ENCODE measurements at regions not wholly inside any gene's neighbourhood (a gene's known extent, or its start where the extent isn't known, plus 50 kb on each side); places are given as distances from the start of the nearest gene placed in this dataset.
A peak's percentile ranks its signal among the peaks of the same experiment; 100 is the strongest.

DNA sequence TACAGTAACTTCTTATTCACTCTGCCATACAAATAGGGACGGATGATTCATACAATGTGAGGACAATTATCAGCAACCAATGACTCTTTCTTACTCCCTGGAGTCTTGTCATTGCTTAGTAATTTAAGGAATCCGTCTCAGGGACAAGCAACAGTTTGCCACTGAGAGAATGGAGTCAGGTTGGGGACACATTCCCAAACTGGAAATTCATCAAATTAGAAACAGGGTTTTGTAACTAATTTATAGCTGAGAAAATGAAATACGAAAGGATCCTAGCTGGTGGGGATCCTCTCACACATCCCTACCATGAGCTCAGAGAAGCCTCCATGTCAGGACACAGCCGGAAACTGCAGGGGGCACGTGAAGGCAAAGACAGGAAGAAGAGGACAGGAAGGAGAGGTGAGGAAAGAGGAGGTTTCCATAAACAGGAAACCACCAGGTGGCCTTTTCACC, 50.4 kb upstream of the KDR start:
- peak; percentile 93 for DNase-seq (ENCODE audit: low read depth)

DNA sequence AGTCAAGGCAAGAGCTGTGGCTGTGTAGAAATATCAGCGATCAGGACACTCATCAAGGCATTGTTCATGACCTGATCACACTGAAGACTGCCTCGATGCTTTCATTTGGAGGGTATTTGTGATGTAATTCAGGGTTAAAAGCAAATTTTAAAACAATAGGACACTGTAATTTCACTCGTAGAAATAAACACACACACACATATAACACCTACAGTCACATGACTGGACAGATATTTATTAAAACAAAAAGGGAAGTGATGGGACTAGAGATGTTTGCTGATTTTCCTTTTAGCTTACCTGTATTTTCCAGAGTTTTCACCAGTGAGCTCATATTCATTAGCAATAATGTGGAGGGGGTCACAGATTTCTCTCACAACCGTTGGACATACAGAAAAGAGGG, 51.1 kb upstream of the KDR start:
- no peak for DNase-seq (ENCODE audit: low read depth)

- DNase-seq (ENCODE audit: low read depth): no peak
These were observed 52.1 kb upstream of the KDR start for GRCh38 chr4:55177461-55177860.

DNA sequence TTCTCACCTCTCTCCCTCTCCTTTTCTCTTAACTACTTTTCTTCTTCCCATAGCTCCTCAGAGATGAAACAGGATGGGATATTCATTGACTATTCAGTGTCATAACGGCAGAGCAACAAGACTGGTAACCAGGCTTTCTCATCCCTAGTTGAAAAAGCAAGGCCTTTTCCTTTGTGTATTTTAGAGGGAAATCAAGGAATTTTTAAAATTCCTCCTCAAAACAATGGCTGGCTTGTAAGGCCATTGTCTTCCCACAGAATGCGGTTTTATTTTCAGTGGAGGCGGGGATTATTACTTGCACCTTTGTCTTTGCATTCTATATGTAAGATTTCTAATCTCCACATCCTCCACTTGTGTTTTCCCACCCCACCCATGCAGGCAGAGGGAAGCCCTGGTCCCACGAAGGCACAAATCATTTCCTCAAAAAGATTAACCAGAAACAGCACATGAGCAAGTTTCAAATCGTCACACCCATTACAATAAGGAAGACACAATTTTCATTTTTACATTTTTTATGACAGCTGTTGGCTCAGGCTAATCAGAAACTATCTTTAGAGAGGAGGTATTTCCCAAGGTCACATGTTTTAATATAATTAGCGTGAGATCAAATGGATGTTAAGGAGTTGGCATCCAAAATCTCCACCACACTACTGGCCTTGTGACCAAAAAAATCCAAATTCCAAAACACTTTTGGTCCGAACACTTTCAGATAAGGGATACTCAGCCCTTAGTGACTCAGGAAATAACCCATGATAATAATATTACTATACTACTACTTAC, 53.0 kb upstream of the KDR start:
- DNase-seq (ENCODE audit: low read depth): no peak

DNA sequence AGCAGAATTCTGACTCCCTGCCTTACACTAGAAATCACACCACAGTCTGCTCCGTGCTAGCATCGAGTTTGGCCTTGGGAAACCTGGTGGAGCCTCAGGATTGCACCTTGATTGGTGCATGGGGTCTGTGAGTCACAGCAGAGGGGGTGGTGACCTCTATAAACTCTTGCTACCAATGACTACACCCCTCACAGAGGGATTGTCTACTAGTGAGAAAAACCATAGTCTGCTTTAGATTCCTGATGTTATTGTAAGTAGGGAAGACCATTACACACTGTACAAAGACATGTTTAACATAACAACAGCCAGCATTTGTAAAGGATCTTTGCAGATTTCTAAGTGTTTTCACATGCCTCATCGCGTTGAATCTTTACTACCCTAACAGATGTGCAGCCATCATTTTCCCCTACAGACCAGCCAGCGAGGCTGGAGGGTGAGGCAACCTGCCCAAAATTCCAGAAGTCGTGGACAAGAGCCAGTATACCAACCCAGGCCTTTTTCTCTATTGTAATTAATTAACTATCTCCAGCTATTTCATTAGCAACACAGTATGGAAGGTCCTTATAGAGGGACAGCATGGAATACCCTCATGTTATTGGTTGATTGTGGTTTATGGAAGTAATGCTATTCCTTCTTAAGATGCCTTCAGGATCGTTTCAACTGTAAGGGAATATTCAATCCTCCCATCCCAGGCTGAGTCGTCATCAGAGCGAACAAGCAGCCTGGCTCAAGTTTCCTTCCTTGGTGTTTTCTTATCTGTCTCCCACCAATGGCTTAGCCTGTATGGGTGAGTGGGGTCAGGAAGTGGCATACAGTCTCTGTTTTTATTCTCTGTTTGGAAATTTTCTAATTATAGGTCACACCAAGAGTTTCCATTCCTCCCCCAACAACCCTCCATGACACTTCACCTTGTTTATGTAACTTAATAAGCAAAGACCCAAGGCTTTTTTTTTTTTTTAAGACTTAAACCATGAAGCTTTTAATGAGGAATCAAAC, 55.9 kb upstream of the KDR start:
- peak; percentile 53 for DNase-seq (ENCODE audit: low read depth)

GRCh38 chr4:55183926-55184599, 58.7 kb upstream of the KDR start:
- DNase-seq (ENCODE audit: low read depth): peak; percentile 92

GRCh38 chr4:55184600-55185523, 59.5 kb upstream of the KDR start:
- DNase-seq (ENCODE audit: low read depth): peak; percentile 59

DNA sequence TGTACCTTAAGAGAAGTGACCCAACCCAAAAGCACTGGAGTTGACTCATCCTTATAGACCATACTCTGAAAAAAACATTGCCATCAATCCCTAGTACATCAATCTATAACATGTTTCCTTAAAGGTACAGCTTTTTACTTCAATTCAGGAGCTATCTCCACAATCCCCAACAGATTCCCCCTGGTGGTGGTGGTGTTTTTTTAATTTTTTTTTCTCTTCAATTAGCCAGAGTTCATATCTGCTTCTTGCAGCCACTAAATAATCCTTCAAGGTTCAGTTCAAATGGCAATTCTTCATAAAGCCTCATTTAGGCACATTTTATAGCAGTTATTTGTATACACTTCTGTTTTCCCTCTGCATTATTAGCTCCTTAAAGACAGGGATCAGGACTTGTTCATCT, 60.7 kb upstream of the KDR start:
- no peak for DNase-seq (ENCODE audit: low read depth)

GRCh38 chr4:55186700-55187099, 61.3 kb upstream of the KDR start:
- no peak for DNase-seq (ENCODE audit: low read depth)

DNA sequence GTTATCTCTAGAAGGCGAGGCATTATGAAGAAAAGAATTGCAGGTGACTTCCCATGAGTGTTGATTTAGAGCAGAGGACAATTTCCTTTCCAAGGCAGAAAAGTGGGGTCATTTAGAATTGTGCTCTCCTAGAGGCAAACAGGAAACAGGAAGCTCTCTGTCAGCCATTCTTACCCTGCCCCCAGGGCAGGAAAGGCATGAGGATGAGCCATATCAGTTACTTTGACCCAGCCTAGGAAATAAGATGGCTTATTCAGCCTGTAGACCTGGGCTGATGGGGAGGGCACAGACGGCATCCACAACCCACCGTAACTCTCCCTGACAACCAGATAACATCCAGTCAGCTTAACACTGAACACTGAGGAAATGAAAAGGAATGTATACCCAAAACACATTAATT, 88.8 kb upstream of the KDR start:
- DNase-seq (ENCODE audit: low read depth): peak; percentile 26

- DNase-seq (ENCODE audit: low read depth): no peak
These were observed 89.7 kb upstream of the KDR start for GRCh38 chr4:55215087-55215486.

DNA sequence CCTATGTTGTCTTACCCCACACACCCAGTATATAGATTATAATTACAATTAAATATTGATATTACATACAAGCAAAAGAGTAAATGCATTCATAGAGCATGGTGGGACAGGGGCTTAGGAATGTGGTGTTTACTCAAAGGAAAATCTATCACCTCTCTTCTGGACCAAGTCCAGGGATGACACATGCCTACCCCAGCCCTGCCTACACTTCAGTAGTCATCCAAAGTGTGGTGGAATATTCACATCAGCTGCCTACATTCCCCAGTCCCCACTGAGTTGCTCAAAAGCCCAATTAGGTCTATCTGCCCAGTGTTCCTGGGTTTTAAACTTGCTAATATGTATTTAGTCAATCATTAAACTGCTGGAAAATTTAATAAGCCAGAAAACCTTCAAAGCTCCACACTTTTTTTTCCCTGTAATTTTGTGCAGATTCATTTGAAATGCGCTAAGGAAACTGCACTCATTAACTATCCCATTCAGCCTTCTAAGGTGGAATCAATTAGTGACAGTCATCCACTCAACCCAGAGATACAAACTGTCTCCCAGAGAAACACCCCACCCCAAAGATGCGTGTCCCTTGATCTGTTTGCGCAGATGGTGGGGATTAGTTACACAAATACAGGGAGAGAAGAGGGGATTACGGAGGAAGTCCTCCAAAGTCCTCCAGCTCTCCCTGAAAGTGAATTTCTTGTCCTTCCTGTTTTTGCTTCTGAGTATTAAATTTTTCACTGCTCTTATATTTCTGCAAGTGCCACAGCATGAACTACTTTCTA, 91.7 kb upstream of the KDR start:
- no peak for DNase-seq (ENCODE audit: low read depth)

GRCh38 chr4:55218041-55218440, 92.6 kb upstream of the KDR start:
- no peak for DNase-seq (ENCODE audit: low read depth)

DNA sequence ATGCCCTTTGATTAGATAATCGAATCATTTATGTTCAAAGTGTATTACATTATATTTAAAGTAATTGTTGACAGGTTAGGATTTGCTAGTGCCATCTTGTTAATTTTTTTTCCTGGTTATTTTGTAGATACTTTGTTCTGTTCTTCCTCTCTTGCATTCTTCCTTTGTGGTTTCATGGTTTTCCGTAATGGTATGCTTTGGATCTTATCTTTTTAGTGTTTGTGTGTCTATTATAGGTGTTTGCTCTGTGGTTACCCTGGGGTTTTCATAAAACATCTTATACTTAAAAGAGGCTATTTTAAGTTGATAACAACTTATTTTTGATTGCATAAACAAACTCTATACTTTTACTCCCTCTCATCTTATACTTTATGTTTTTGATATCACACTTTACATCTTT, 108.2 kb upstream of the SRD5A3 start:
- DNase-seq (ENCODE audit: low read depth): no peak

GRCh38 chr4:55238407-55238806, 107.6 kb upstream of the SRD5A3 start:
- no peak for DNase-seq (ENCODE audit: low read depth)

DNA sequence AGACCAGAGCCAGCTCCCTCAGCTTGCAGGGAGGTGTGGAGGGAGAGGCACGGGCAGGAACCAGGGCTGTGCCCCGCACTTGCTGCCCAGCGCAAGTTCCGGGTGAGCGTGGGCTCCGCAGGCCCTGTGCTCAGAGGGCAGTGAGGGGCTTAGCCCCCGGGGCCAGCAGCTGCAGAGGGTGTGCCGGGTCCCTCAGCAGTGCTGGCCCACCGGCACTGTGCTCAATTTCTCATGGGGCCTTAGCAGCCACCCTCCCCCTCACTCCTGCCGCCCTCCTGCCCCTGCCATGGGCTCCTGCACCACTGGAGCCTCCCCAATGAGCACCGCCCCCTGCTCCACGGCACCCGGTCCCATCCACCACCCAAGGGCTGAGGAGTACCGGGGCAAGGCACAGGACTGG, 104.6 kb upstream of the SRD5A3 start:
- no peak for DNase-seq (ENCODE audit: low read depth)

DNA sequence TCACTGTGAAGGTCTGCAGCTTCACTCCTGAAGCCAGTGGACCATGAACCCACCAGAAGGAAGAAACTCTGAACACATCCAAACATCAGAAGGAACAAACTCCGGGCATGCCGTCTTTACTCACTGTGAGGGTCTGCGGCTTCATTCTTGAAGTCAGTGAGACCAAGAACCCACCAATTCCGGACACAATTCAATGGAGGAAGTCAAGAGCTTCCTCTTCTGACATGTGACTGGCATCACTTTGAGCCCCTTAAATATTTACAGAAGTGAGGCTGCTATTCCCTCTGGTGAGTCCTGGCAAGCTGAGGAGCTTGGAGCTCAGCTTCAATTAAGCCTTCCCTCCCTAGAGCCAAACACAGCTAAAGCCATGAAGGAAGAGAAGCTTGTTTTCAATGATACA, 103.5 kb upstream of the SRD5A3 start:
- DNase-seq (ENCODE audit: low read depth): no peak

GRCh38 chr4:55247521-55247920, 98.5 kb upstream of the SRD5A3 start:
- DNase-seq (ENCODE audit: low read depth): no peak

- DNase-seq (ENCODE audit: low read depth): no peak
These were observed 97.3 kb upstream of the SRD5A3 start for GRCh38 chr4:55248756-55249155.

- no peak for DNase-seq (ENCODE audit: low read depth)
These were observed 96.6 kb upstream of the SRD5A3 start for GRCh38 chr4:55249476-55249875.

DNA sequence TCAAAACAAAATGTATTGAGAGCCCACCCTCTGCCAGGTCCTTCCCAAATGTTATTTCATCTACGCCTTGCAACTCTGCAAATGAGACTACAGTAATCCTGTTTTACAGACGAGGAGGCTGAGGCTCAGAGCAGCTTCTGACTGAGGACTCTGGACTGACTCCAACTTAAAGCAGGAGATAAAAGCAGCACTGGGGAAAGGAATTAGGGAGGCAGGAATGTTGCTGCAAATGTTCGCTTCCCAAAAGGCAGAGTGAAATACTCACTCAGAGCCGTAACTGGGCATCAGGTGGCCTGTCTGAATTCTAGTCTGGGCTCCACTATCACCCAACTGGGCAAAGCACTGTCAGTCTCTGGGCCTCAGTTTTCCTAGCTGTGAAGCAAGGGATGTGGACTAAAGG, 94.7 kb upstream of the SRD5A3 start:
- DNase-seq (ENCODE audit: low read depth): no peak
